HepG2 (cell line): ENCODE measurements at regions not wholly inside any gene's neighbourhood (a gene's known extent, or its start where the extent isn't known, plus 50 kb on each side); places are given as distances from the start of the nearest gene placed in this dataset.

Experiments
- ATAC-seq: fragments of 200-7000 bp; cut with Tn5 transposase; 3 replicates; pipeline ENCODE4 v1.9.1; 2020; ENCODE audit warnings: mild to moderate bottlenecking, moderate library complexity
- BruUV-seq: library from RNA; stranded (reverse); fragments of 400-500 nt; replicated peaks from 2 replicates; lab custom pipeline; 2021; lab: Mats Ljungman, UMichigan
- CTCF ChIA-PET: fragments of 300-600 bp; formaldehyde crosslinking; extraction: SDS; loops from one replicate; lab custom pipeline; 2021; ENCODE audit warnings: low total read pairs, inconsistent platforms, low intra/inter-chr PET ratio; lab: Yijun Ruan, JAX
- POLR2A ChIA-PET: fragments of 350-600 bp; sonication (Branson Sonifier 250); formaldehyde crosslinking; loops from one replicate; lab custom pipeline; 2020; ENCODE audit warnings: antibody characterized with exemption, inconsistent platforms; lab: Yijun Ruan, JAX
- DNase-seq: peaks from one replicate; pipeline ENCODE4 v3.0.0-alpha.2; 2015; ENCODE audit warnings: low spot score
- FAIRE-seq: peaks from 3 replicates; lab custom pipeline; 2011; peaks lifted over from hg19 to GRCh38; lab: Jason Lieb, UNC
- H2AFZ ChIP-seq: one replicate; pipeline ENCODE4 v1.6.1; 2011; ENCODE audit warnings: low read length, inconsistent platforms
- H3K27ac ChIP-seq: fragments of 300-600 bp; 3 replicates; pipeline ENCODE4 v1.8.0; 2011; ENCODE audit warnings: mixed run types, mild to moderate bottlenecking, mixed read lengths, low read length, inconsistent platforms; ENCODE audit not compliant: insufficient read depth; ENCODE audit errors: extremely low read length
- H3K27me3 ChIP-seq, 2 experiments: fragments of 200-600 bp in 1 of 2; 2 replicates in 1 of 2; 3 replicates in 1 of 2; pipeline versions ENCODE4 v1.6.0 to v1.8.0; 2011; ENCODE audit warnings: low read length in 2 of 2, mild to moderate bottlenecking in 2 of 2, moderate library complexity in 2 of 2, inconsistent platforms in 1 of 2; ENCODE audit not compliant: insufficient read depth in 2 of 2, control insufficient read depth in 1 of 2
- H3K36me3 ChIP-seq, 2 experiments: fragments of 200-600 bp in 1 of 2; replicated peaks in 1 of 2; 2 replicates in 1 of 2; 3 replicates in 1 of 2; pipeline versions ENCODE4 v1.5.1 to v1.8.0; 2011; ENCODE audit warnings: low read length in 2 of 2, inconsistent platforms in 1 of 2; ENCODE audit not compliant: insufficient read depth in 2 of 2, control insufficient read depth in 1 of 2
- H3K4me1 ChIP-seq: 2 replicates; pipeline ENCODE4 v1.5.1; 2012; ENCODE audit warnings: low read length, inconsistent platforms; ENCODE audit not compliant: insufficient read depth
- H3K4me2 ChIP-seq: 2 replicates; pipeline ENCODE4 v1.6.0; 2011; ENCODE audit warnings: low read depth, low read length, inconsistent platforms
- H3K4me3 ChIP-seq, 3 experiments: fragments of 200-600 bp in 1 of 3; sonication (generic), shearing (Covaris generic) in 1 of 3; replicated peaks in 1 of 3; 2 replicates each; pipeline ENCODE4 v1.5.1; 2011 to 2016; ENCODE audit warnings: low read length in 3 of 3, inconsistent platforms in 2 of 3, low read depth in 2 of 3, mild to moderate bottlenecking in 2 of 3, control low read depth in 1 of 3, mixed read lengths in 1 of 3; ENCODE audit not compliant: insufficient read depth in 1 of 3
- H3K79me2 ChIP-seq: one replicate; pipeline ENCODE4 v1.6.1; 2011; ENCODE audit warnings: low read length, inconsistent platforms; ENCODE audit not compliant: insufficient read depth
- H3K9ac ChIP-seq: 2 replicates; pipeline ENCODE4 v1.6.0; 2011; ENCODE audit warnings: mild to moderate bottlenecking, low read depth, low read length, inconsistent platforms; ENCODE audit not compliant: insufficient read depth
- H3K9me3 ChIP-seq: 2 replicates; pipeline ENCODE4 v1.5.1; 2012; ENCODE audit warnings: mild to moderate bottlenecking, low read length
- H4K20me1 ChIP-seq: 2 replicates; pipeline ENCODE4 v1.6.0; 2011; ENCODE audit warnings: inconsistent platforms, mild to moderate bottlenecking, low read length, moderate library complexity; ENCODE audit not compliant: insufficient read depth
- CEBPG ChIP-seq: IDR thresholded peaks from 2 replicates; pipeline ENCODE4 v1.6.1; 2016
- ETV6 ChIP-seq: sonication (generic); formaldehyde crosslinking; conservative IDR thresholded peaks from 2 replicates; pipeline ENCODE4 v1.4.0; 2020; ENCODE audit warnings: missing genetic modification reagents
- GABPB1 ChIP-seq: IDR thresholded peaks from 2 replicates; pipeline ENCODE4 v1.6.1; 2016; ENCODE audit warnings: mild to moderate bottlenecking, missing genetic modification reagents, moderate library complexity, missing compliant biosample characterization
- GATA4 ChIP-seq: sonication (generic); IDR thresholded peaks from 2 replicates; pipeline ENCODE4 v1.6.1; 2016; ENCODE audit warnings: antibody characterized with exemption, low read depth, borderline replicate concordance
- SIN3B ChIP-seq: fragments of 150-350 bp; IDR thresholded peaks from 2 replicates; pipeline ENCODE4 v1.6.1; 2014; ENCODE audit warnings: low read length
- SOX13 ChIP-seq, 3 experiments: fragments of 450-650 bp in 1 of 3; sonication (generic) in 1 of 3; formaldehyde crosslinking in 1 of 3; IDR thresholded peaks in 2 of 3; conservative IDR thresholded peaks in 1 of 3; 2 replicates each; pipeline versions ENCODE4 v1.5.0 to v1.6.1; 2016 to 2020; ENCODE audit warnings: antibody characterized with exemption in 1 of 3, mild to moderate bottlenecking in 1 of 3, missing compliant biosample characterization in 1 of 3, missing genetic modification reagents in 1 of 3, moderate library complexity in 1 of 3
- ZNF138 ChIP-seq: sonication (generic); formaldehyde crosslinking; IDR thresholded peaks from 2 replicates; pipeline ENCODE4 v1.5.0; 2020; ENCODE audit warnings: mild to moderate bottlenecking, low read depth, missing genetic modification reagents
- ZNF24 ChIP-seq: fragments of 450-650 bp; IDR thresholded peaks from 2 replicates; pipeline ENCODE4 v1.6.1; 2017; ENCODE audit warnings: antibody characterized with exemption, mild to moderate bottlenecking
- ZNF34 ChIP-seq: sonication (generic); formaldehyde crosslinking; IDR thresholded peaks from 2 replicates; pipeline ENCODE4 v1.4.0; 2020; ENCODE audit warnings: mild to moderate bottlenecking, missing genetic modification reagents, borderline replicate concordance
- ZNF616 ChIP-seq: sonication (generic); formaldehyde crosslinking; IDR thresholded peaks from 2 replicates; pipeline ENCODE4 v1.5.0; 2020; ENCODE audit warnings: low read depth, mild to moderate bottlenecking, missing genetic modification reagents
- WGBS: methylation state at CpG from one replicate; pipeline ENCODE4 v1.1.6; 2017; ENCODE audit warnings: low lambda C conversion rate; 5-methylcytosine and 5-hydroxymethylcytosine counted together
- in situ Hi-C: cut with HindIII; loops from 2 replicates; pipeline ENCODE4 v1.10.0; 2017; ENCODE audit warnings: low pct_unique_long_range_greater_than_20kb; ENCODE audit not compliant: extremely low pct_ligation_motif_present
- intact Hi-C: fragments of 100-400 bp; cut with micrococcal nuclease; formaldehyde crosslinking; loops from one replicate; pipeline ENCODE4 v1.10.0; 2022; ENCODE audit not compliant: unreplicated experiment

- no peak overlapping the region for H3K9ac ChIP-seq
- WGBS = 68% methylated on average over 16 of the region's 16 CpGs
- TF ChIP-seq GATA4 = no peak
- TF ChIP-seq ZNF34 = no peak
- no peak for TF ChIP-seq ZNF616 (CRISPR knock-in tag)
- no peak for TF ChIP-seq GABPB1 (CRISPR knock-in tag)
- TF ChIP-seq CEBPG (CRISPR knock-in tag) = no peak
- no peak for TF ChIP-seq ETV6 (CRISPR knock-in tag)
- TF ChIP-seq ZNF24 = no peak
- no peak for TF ChIP-seq ZNF138 (CRISPR knock-in tag)
- no peak for TF ChIP-seq SIN3B
- no peak for TF ChIP-seq SOX13 (IDR thresholded peaks at IDR 0.05)
- TF ChIP-seq SOX13 (CRISPR knock-in tag; conservative IDR thresholded peaks at IDR 0.05 in 1 of 2, IDR thresholded peaks at IDR 0.05 in 1 of 2) = no peak
- no peaks in the 10 kb centered on the region for H3K27me3 ChIP-seq
- in situ Hi-C loops = no loop called here
- FAIRE-seq (no peak), ATAC-seq (no peak), DNase-seq (no peak)
- H3K79me2 ChIP-seq = no peaks in the 10 kb centered on the region
- no peak overlapping the region for H3K27ac ChIP-seq
- H3K4me2 ChIP-seq = no peak overlapping the region
- H3K4me3 ChIP-seq = no peak overlapping the region
- no peaks in the 10 kb centered on the region for H3K4me1 ChIP-seq
- CTCF ChIA-PET = no interaction called here
- intact Hi-C loops = no loop called here
- BruUV-seq = no TSS peak
- H2AFZ ChIP-seq = no peak overlapping the region
- H4K20me1 ChIP-seq = no peaks in the 10 kb centered on the region
- POLR2A ChIA-PET = no interaction called here
- no peaks in the 10 kb centered on the region for H3K36me3 ChIP-seq
- H3K9me3 ChIP-seq = no peaks in the 10 kb centered on the region
Measured at GRCh38 chr16:79870016-79870886, 269.7 kb upstream of the MAF start.
